Mammary epithelial cell (primary cell): ENCODE measurements at regions not wholly inside any gene's neighbourhood (a gene's known extent, or its start where the extent isn't known, plus 50 kb on each side); places are given as distances from the start of the nearest gene placed in this dataset.

Experiments used
- CTCF ChIP-seq, 2 donors: IDR thresholded peaks in 1 of 2; conservative IDR thresholded peaks in 1 of 2; 2 replicates each; pipeline ENCODE4 v1.5.1; 2011 to 2012; ENCODE audit warnings: inconsistent platforms in 2 of 2, low read length in 2 of 2, mild to moderate bottlenecking in 2 of 2, control low read depth in 1 of 2, low read depth in 1 of 2; ENCODE audit not compliant: insufficient read depth in 1 of 2; ENCODE audit errors: extremely low read depth in 1 of 2
- EZH2 ChIP-seq: IDR thresholded peaks from 2 replicates; pipeline ENCODE4 v1.6.1; 2012; ENCODE audit warnings: low read length, inconsistent platforms, borderline replicate concordance

GRCh38 chr5:29672678-29673077 is 1520.8 kb upstream of the CDH6 start:
- TF ChIP-seq EZH2 (no peak), CTCF (conservative IDR thresholded peaks at IDR 0.05 in 1 of 2, IDR thresholded peaks at IDR 0.05 in 1 of 2; ENCODE audit: extremely low read depth in 1 of 2, insufficient read depth in 1 of 2, low read depth in 1 of 2, low read length in 2 of 2) (no peak)
